Activated naive CD4-positive, alpha-beta T cell treated with anti-CD3 and anti-CD28 coated beads, Interleukin-2, amount 50 U/mL, for 24 hours (primary cell): ENCODE measurements at regions not wholly inside any gene's neighbourhood (a gene's known extent, or its start where the extent isn't known, plus 50 kb on each side); places are given as distances from the start of the nearest gene placed in this dataset.
"Not testable (repeated sequence)": the region's sequence is repeated elsewhere in the genome, so short reads cannot be mapped to it uniquely, and the experiment has no call there.

ENCODE experiments used
- H3K27ac Mint-ChIP-seq: one replicate; pipeline ENCODE4 v1.8.0; 2021; ENCODE audit warnings: mild to moderate bottlenecking, mixed read lengths
- H3K27me3 Mint-ChIP-seq: one replicate; pipeline ENCODE4 v1.8.0; 2021; ENCODE audit warnings: mixed read lengths
- H3K36me3 Mint-ChIP-seq: one replicate; pipeline ENCODE4 v1.8.0; 2021; ENCODE audit warnings: mixed read lengths
- H3K4me1 Mint-ChIP-seq: one replicate; pipeline ENCODE4 v1.8.0; 2021; ENCODE audit warnings: mixed read lengths
- H3K4me3 Mint-ChIP-seq: one replicate; pipeline ENCODE4 v1.8.0; 2021; ENCODE audit warnings: mild to moderate bottlenecking, mixed read lengths
- H3K9me3 Mint-ChIP-seq: one replicate; pipeline ENCODE4 v1.8.0; 2021; ENCODE audit warnings: mixed read lengths

DNA sequence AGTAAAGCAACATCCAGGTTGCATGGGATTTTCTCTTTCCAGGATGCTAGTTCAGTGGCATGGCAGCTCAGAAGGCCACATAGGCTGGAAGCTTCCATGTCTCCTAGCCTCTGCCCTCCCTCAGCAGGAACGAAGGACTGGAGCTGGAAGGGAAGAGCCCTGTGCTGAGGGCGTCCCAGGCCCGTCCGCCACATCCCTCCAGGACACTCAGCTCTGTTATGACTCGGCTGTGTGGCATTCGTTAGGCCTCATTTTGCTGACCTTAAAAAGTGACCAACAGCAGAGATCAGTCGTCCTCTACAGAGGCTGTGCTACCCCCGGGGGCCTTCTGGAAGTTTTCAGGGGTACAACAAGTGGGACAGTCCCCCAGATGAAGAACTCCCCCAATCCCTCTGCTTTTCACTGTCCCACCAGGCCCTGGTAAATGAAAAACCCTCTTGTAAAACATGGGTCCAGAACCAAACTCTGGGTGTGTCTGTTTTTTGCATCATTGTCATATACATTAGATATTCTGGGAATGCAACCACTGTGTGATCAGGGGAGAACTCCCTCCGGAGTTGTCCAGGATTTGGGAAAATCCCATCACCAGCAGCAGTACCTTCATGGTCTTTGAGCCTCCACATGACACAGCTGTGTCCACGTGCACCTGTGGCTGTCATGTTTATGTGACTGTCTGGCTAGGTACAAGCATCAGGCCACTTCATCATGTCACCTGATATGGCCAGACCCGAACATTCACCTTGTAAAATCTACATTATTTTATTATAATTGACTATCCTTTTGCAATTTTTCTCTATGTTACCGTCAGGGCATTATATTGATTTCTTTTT is 149.9 kb downstream of the OR4M2 start:
- Mint-ChIP-seq H3K36me3 (no peaks in the 10 kb centered on the region), H3K9me3 (no peaks in the 10 kb centered on the region), H3K4me3 (no peak overlapping the region), H3K4me1 (no peaks in the 10 kb centered on the region), H3K27ac (no peak overlapping the region), H3K27me3 (no peaks in the 10 kb centered on the region)

DNA sequence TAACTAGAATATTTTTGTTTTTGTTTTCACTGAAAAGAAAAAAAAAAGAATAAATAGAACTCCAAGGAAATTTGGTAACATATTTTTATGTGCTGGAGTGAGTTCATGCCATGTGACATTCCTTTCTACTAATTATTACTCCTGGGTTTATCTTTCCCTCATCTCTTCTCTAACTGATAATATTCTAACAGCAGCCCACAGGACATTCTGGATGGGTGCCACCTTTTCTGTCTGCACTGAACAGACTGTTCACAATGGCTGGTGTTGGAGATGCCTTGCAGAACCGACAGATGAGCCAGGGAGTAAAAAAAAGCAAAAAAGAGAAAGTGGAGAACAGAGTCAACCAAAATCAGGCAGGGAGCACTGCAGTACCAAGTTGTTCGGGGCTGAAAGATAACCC is 151.3 kb downstream of the OR4M2 start:
- H3K27me3 Mint-ChIP-seq, result no peaks in the 10 kb centered on the region
- H3K27ac Mint-ChIP-seq, result no peak overlapping the region
- H3K4me1 Mint-ChIP-seq, result no peaks in the 10 kb centered on the region
- no peaks in the 10 kb centered on the region for H3K36me3 Mint-ChIP-seq
- no peaks in the 10 kb centered on the region for H3K9me3 Mint-ChIP-seq
- no peak overlapping the region for H3K4me3 Mint-ChIP-seq

DNA sequence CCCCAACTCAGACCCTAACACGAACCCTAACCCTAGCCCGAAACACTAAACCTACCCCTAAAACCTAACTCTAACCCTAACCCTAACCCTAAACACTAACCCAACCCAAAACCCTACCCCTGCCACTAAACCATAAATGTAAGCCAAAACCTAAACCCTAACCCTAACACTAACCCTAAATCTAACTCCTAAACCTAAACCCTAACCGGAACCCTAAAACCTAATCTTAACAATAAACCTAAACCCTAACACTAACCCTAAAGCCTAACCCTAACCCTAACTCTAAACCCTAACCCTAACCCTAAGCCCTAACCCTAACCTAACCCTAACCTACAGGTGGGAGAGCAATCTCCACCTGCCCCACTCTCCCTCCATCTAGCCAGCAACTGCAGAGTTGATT is 152.3 kb downstream of the OR4M2 start:
- no peaks in the 10 kb centered on the region for H3K36me3 Mint-ChIP-seq
- H3K4me3 Mint-ChIP-seq, result no peak overlapping the region
- no peaks in the 10 kb centered on the region for H3K4me1 Mint-ChIP-seq
- no peaks in the 10 kb centered on the region for H3K27me3 Mint-ChIP-seq
- H3K9me3 Mint-ChIP-seq, result no peaks in the 10 kb centered on the region
- no peak overlapping the region for H3K27ac Mint-ChIP-seq

DNA sequence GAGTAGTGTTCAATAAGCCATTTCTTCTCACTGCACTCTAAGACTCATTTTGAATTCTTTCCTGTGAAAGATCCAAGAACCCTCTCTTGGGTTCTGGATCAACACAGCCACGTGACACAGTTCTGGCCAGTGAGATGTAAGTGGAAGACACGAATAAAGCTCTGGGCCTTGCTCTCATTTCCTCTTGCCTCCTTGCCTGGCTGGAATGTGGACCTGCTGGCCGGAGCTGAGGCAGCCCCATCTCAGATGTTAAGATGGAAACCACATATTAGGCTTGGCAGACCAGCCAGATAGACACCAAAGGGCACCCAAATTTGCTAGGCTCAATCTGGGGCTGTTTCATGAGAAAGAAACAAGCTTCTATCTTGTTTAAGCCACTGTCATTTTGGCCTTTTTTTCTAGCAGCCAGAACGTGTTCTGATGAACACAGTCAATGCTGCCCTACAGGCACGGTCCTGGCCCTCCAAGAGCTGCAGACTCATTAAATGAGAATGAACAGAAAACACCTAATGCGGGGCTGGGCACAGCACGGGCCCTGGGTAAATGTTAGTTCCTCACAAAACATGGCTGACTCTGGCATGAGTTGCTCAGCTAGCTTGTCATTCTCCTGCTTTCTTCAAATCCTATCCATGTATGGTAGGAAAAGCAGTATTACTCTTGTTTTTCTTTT is 155.1 kb downstream of the OR4M2 start:
- H3K4me1 Mint-ChIP-seq, H3K4me3 Mint-ChIP-seq, H3K36me3 Mint-ChIP-seq, H3K27me3 Mint-ChIP-seq, H3K9me3 Mint-ChIP-seq, H3K27ac Mint-ChIP-seq: not testable (repeated sequence)

DNA sequence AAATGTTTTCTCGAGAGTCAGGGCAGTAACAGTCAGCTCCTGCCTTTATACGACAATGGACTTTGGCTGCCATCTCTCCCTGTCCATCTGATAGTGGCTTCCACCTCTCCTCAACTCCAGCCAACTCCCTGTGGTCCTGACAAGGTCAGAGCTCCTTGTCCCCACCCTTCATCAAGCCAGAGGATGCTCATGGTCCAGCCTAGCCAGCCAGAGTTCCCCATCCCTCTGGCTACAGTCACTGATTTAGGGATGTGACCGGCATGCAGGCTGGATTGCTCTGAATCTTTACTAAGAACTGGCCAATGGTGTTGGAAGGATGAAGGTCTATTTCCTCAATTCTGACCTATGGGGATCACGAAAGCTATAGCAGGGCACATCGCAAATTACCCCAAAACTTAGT is 156.1 kb downstream of the OR4M2 start:
- H3K4me1 Mint-ChIP-seq, result no peaks in the 10 kb centered on the region
- H3K27ac Mint-ChIP-seq, result no peak overlapping the region
- H3K36me3 Mint-ChIP-seq, result no peaks in the 10 kb centered on the region
- H3K27me3 Mint-ChIP-seq, result no peaks in the 10 kb centered on the region
- no peaks in the 10 kb centered on the region for H3K9me3 Mint-ChIP-seq
- no peak overlapping the region for H3K4me3 Mint-ChIP-seq

DNA sequence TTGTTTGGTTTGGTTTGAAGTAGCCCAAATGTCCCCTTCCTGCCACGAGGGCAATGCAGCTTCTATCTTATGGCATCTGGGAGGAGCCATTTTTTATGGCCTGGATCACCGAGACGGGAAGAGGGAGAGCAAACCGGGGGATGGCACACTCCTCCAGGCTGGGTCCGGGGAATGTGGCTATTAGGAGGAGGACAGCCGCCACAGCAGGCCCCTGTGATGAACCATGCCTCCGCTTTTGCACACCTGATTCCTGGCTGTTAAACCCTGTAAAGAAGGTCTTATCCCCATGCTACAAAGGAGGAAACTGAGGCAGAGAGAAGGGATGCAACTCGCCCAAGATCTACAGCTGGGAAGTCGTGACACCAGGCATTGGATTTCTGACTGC is 157.6 kb downstream of the OR4M2 start:
- Mint-ChIP-seq H3K4me1 (no peaks in the 10 kb centered on the region), H3K36me3 (no peaks in the 10 kb centered on the region), H3K9me3 (no peaks in the 10 kb centered on the region), H3K27me3 (no peaks in the 10 kb centered on the region), H3K27ac (no peak overlapping the region), H3K4me3 (no peak overlapping the region)

DNA sequence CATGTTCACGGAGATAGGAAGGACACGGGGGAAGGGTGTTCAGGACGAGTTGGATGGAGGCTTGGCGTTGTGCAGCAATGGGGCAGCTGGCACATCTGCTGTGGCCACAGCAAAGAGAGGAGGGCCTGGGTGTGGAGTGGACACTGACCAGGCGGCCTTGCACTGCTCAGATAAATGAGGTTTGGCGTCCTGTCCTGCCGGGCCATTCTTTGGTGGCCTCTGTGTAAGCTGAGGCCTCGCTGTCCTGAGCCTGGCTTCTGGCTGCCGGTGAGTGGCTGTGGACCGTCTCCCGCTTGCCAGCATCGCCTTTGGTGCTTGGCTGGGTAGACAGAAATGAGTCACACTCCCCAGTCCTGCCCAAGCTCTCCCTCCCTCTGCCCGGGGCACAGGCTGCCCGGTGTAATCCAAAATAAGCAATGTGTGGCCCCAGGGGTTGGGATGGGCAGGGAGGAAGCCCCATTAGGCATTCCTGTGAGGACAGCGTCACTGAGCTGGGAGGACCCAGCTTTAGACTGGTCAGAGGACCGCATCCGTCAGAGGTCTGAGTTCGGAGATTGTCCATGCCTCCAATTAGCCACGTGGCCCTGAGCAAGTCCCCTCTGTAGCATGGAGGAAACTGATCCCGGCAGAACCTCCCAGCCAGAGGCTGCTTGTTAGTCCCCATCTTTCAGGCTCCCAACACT is 158.1 kb downstream of the OR4M2 start:
- not testable (repeated sequence) for H3K4me3 Mint-ChIP-seq, H3K9me3 Mint-ChIP-seq, H3K4me1 Mint-ChIP-seq, H3K36me3 Mint-ChIP-seq, H3K27ac Mint-ChIP-seq, H3K27me3 Mint-ChIP-seq

DNA sequence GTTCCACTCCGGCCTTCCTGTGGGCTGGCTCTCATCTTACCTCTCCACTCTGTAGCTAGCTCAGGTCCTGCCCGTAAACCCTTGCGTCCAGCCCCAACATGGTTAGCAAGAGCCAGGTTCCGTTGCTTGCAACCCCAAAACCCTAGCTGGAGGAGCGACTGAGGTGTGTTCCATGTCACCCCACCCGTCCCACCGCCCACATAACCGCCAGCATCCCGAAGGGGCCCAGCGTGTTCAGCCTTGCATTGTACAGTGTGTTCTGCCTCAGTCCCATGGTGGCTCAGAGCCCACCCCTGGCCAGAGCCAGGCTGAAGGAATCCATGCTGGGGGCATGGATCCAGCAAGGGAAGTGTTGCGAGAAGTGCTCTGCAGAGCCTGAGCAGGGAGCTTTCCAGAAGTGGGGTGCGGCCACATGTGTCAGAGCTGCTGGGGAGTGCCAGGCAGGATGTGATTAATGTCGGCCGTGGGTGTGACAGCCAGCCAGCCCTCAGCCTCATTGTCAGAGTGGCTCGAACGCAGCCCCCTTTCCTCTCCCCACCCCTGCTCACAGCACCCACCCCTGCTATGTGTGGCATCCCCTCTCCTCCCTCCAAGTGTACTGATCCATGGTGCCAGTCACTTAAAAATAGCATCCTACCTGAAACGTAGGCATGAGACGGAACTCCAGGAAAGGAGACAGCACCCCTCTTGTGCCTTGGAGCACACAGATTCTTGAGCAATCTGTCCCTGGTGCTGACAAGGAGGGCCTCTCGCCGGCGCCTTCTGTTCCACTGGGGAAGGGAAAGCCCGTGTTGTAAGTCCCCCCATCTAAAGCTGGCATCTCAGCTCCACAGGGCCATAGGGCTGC is 158.9 kb downstream of the OR4M2 start:
- not testable (repeated sequence) for H3K9me3 Mint-ChIP-seq, H3K4me1 Mint-ChIP-seq, H3K36me3 Mint-ChIP-seq, H3K4me3 Mint-ChIP-seq, H3K27me3 Mint-ChIP-seq, H3K27ac Mint-ChIP-seq

DNA sequence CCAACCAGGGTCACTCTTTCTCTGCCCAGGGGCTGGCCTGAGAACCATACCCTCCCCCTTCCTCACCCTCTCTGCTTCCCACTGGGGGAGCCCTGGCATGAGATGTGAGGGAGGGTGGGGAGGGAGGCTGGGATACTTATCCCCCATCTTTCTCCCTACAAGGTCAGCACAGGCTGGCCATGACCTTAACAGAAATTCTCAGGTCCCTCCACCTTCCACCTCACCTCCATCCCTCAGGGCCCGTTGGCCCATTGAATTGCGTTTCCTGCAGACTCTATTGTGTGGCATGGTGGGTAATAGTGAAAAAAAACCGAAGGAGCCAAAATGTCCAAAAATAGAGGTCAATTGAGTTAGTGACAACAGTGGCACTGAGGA is 159.5 kb downstream of the OR4M2 start:
- H3K27me3 Mint-ChIP-seq, result peaks cover 1% of the 10 kb centered on the region
- H3K9me3 Mint-ChIP-seq, result no peaks in the 10 kb centered on the region
- peaks cover 2% of the 10 kb centered on the region for H3K36me3 Mint-ChIP-seq
- no peaks in the 10 kb centered on the region for H3K4me1 Mint-ChIP-seq
- no peak overlapping the region for H3K27ac Mint-ChIP-seq
- H3K4me3 Mint-ChIP-seq, result no peak overlapping the region

DNA sequence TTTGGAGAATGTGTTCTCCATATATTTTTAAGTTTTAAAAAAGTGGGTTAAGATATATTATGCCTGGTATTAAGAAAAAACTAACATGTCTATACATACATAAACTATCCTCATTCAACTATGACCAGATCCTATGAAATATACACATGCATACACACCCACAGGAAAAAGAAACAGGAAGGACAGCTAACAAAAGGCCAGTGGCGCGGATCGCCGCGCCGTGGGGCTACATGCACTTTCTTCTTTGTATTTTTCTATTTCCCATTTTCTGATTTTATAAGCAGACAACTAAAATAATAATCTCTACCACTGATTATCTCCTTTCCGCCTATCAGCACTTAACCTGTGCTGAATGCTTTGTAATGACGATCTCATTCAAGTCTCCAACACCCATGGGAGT is 160.1 kb downstream of the OR4M2 start:
- H3K36me3 Mint-ChIP-seq, result peaks cover 2% of the 10 kb centered on the region
- no peak overlapping the region for H3K27ac Mint-ChIP-seq
- H3K4me3 Mint-ChIP-seq, result no peak overlapping the region
- no peaks in the 10 kb centered on the region for H3K9me3 Mint-ChIP-seq
- H3K4me1 Mint-ChIP-seq, result no peaks in the 10 kb centered on the region
- peaks cover 4% of the 10 kb centered on the region for H3K27me3 Mint-ChIP-seq

DNA sequence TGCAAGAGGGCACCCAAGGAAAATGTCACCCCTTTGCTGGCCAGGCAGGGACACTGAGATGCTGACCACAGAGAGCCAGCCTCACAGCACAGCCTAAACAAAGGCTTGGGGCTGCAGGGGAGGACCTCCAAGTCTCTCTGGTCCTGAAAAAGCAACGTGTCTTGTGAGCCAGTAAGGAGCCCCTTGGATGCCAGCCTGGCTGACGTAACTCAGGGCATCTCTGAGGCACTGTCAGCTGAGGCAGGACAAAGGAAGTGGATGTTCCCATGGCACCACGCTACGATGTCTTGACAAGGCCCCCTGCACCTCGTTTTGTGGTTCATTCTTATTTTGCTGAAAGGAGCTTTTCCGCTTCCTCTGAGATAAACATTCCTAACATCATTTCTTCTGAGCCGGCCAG is 160.7 kb downstream of the OR4M2 start:
- Mint-ChIP-seq H3K36me3 (peaks cover 2% of the 10 kb centered on the region), H3K4me1 (no peaks in the 10 kb centered on the region), H3K9me3 (no peaks in the 10 kb centered on the region), H3K27ac (no peak overlapping the region), H3K27me3 (peaks cover 4% of the 10 kb centered on the region), H3K4me3 (no peak overlapping the region)

DNA sequence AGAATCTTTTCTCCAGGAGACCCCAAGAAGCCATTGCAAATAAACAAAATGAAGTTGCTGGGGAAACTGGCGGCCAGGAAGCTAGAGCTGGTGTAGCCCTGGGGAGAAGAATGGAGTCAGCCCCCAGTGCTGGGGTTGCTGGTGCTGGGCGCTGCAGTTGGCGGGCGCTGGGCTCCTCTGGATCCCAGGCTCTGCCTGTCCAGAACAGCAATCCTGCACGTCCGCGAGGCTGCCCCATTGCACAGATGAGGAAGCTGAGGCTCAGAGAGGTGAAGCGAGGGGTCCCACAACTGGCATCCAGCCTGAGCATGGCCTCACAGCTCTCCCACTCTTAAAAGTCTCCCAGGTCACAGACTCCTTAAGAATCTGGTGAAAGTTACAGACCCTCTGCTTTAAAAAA is 161.1 kb downstream of the OR4M2 start:
- Mint-ChIP-seq H3K9me3 (no peaks in the 10 kb centered on the region), H3K27me3 (peaks cover 4% of the 10 kb centered on the region), H3K27ac (no peak overlapping the region), H3K4me1 (no peaks in the 10 kb centered on the region), H3K4me3 (no peak overlapping the region), H3K36me3 (peaks cover 2% of the 10 kb centered on the region)

DNA sequence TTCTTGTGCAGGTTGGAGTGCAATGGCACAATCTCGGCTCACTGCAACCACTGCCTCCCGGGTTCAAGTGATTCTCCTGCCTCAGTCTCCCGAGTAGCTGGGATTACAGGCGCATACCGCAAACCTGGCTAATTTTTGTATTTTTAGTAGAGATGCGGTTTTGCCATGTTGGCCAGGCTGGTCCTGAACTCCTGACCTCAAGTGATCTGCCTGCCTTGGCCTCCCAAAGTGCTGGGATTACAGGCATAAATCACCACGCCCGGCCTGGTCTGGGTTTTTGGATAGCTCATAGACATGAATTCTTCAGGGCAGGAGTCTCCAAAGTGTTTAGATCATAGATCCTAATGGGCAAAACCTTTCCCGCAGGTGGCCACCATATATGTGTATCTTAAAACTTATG is 162.0 kb downstream of the OR4M2 start:
- not testable (repeated sequence) for H3K4me1 Mint-ChIP-seq, H3K36me3 Mint-ChIP-seq, H3K9me3 Mint-ChIP-seq, H3K4me3 Mint-ChIP-seq, H3K27me3 Mint-ChIP-seq, H3K27ac Mint-ChIP-seq

DNA sequence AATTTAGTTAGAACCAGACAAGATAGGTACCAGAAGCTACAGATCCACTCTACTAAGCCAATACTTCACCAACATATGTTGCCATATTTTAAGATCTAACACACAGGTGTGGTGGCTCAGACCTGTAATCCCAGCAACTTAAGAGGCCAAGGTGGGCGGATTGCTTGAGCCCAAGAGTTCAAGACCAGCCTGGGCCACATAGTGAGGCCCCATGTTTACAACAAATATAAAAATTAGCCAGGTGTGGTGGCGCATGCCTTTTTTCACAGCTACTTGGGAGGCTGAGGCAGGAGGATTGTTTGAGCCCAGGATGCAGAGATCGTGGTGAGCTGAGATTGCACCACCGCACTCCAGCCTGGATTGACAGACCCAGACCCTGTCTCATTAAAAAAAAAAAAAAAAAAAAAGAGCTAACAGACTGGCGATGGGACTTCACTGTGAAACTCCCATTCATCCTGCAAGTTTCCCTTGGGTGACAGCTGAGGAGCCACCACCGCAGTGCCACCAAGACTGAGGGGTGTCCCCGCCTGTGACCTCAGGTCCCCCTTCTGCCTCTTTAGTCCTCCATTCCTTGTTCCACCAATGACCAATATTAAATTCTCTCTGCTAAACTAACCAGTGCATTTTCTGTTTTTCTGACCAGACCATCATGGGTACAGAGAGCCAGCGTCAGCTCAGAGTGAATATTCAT is 163.3 kb downstream of the OR4M2 start:
- H3K4me1 Mint-ChIP-seq, result no peaks in the 10 kb centered on the region
- no peaks in the 10 kb centered on the region for H3K9me3 Mint-ChIP-seq
- H3K36me3 Mint-ChIP-seq, result peaks cover 2% of the 10 kb centered on the region
- no peak overlapping the region for H3K4me3 Mint-ChIP-seq
- peaks cover 4% of the 10 kb centered on the region for H3K27me3 Mint-ChIP-seq
- H3K27ac Mint-ChIP-seq, result no peak overlapping the region

DNA sequence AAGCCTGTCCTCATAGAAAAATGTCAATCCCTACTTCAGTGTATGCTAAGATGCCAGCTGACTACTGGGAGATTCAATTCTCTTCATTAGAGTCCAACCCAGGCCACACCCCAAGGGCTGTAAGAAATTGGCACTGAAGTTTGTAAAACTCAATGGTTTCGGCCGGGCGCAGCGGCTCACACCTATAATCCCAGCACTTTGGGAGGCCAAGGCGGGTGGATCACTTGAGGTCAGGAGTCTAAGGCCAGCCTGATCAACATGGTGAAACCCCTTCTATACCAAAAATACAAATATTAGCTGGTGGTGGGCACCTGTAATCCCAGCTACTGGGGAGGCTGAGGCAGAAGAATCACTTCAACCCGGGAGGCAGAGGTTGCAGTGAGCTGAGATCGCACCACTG is 169.2 kb downstream of the OR4M2 start:
- not testable (repeated sequence) for H3K27ac Mint-ChIP-seq, H3K36me3 Mint-ChIP-seq, H3K27me3 Mint-ChIP-seq, H3K4me1 Mint-ChIP-seq, H3K4me3 Mint-ChIP-seq, H3K9me3 Mint-ChIP-seq
